Posterior cingulate gyrus (tissue), 11 donors: ENCODE measurements at regions not wholly inside any gene's neighbourhood (a gene's known extent, or its start where the extent isn't known, plus 50 kb on each side); places are given as distances from the start of the nearest gene placed in this dataset.

Experiments used
- DNase-seq, 10 donors: peaks; one replicate each; pipeline versions ENCODE4 v3.0.0 to v3.0.0-alpha.2; 2020 to 2021; ENCODE audit warnings: mixed read lengths in 3 of 10
- intact Hi-C: fragments of 100-400 bp; cut with DNase I; formaldehyde crosslinking; loops from one replicate; pipeline ENCODE4 v1.15.1; 2023

GRCh38 chr3:178396318-178396717, 139.9 kb upstream of the KCNMB2 start:
- no peak for DNase-seq
- intact Hi-C loops = no loop called here

- intact Hi-C loops = no loop called here
- no peak for DNase-seq
Measured at GRCh38 chr3:178397202-178397601, 139.0 kb upstream of the KCNMB2 start.

- intact Hi-C loops = no loop called here
- no peak for DNase-seq
Measured at GRCh38 chr3:178397836-178398235, 138.4 kb upstream of the KCNMB2 start.

GRCh38 chr3:178404961-178405360, 131.3 kb upstream of the KCNMB2 start:
- no peak for DNase-seq
- intact Hi-C loops = no loop called here

- no peak for DNase-seq
- intact Hi-C loops = no loop called here
Measured at GRCh38 chr3:178405531-178405930, 130.7 kb upstream of the KCNMB2 start.

GRCh38 chr3:178406206-178406605, 130.0 kb upstream of the KCNMB2 start:
- intact Hi-C loops = no loop called here
- no peak for DNase-seq

- intact Hi-C loops = no loop called here
- no peak for DNase-seq
Measured at GRCh38 chr3:178415384-178415783, 120.9 kb upstream of the KCNMB2 start.

- DNase-seq = no peak
- intact Hi-C loops = no loop called here
Measured at GRCh38 chr3:178417736-178418135, 118.5 kb upstream of the KCNMB2 start.

- intact Hi-C loops = no loop called here
Measured at GRCh38 chr3:178419071-178419470, 117.2 kb upstream of the KCNMB2 start.

GRCh38 chr3:178420033-178420432, 116.2 kb upstream of the KCNMB2 start:
- DNase-seq = no peak
- intact Hi-C loops = no loop called here

More at GRCh38 chr3:178419071-178419470, 117.2 kb upstream of the KCNMB2 start:
- DNase-seq = no peak

- intact Hi-C loops = no loop called here
- DNase-seq = no peak
Measured at GRCh38 chr3:178421069-178421468, 115.2 kb upstream of the KCNMB2 start.

GRCh38 chr3:178422406-178422805, 113.8 kb upstream of the KCNMB2 start:
- intact Hi-C loops = no loop called here
- no peak for DNase-seq

- intact Hi-C loops = no loop called here
- DNase-seq = no peak
Measured at GRCh38 chr3:178428037-178428436, 108.2 kb upstream of the KCNMB2 start.

- intact Hi-C loops = loop anchor here (10.0 kb wide), 1 partner anchor 880 kb away; no protein-coding TSS in a partner anchor
- DNase-seq = no peak
Measured at GRCh38 chr3:178434206-178434805, 101.9 kb upstream of the KCNMB2 start.

GRCh38 chr3:178435575-178435974, 100.7 kb upstream of the KCNMB2 start:
- intact Hi-C loops = loop anchor here (10.0 kb wide), 1 partner anchor 879 kb away; no protein-coding TSS in a partner anchor
- DNase-seq = no peak

GRCh38 chr3:178436773-178437172, 99.5 kb upstream of the KCNMB2 start:
- intact Hi-C loops = loop anchor here (1.0 to 10.0 kb wide), 2 partner anchors 530 to 878 kb away; no protein-coding TSS in a partner anchor
- DNase-seq = no peak

- DNase-seq = no peak
- intact Hi-C loops = loop anchor here (1.0 to 10.0 kb wide), 2 partner anchors 529 to 878 kb away; no protein-coding TSS in a partner anchor
Measured at GRCh38 chr3:178437236-178437635, 99.0 kb upstream of the KCNMB2 start.

- intact Hi-C loops = loop anchor here (10.0 kb wide), 1 partner anchor 875 kb away; no protein-coding TSS in a partner anchor
- no peak for DNase-seq
Measured at GRCh38 chr3:178439504-178439903, 96.7 kb upstream of the KCNMB2 start.

GRCh38 chr3:178440043-178440442, 96.2 kb upstream of the KCNMB2 start:
- DNase-seq = no peak
- intact Hi-C loops = no loop called here

GRCh38 chr3:178443634-178444033, 92.6 kb upstream of the KCNMB2 start:
- DNase-seq = no peak
- intact Hi-C loops = no loop called here

GRCh38 chr3:178445139-178445538, 91.1 kb upstream of the KCNMB2 start:
- intact Hi-C loops = no loop called here
- no peak for DNase-seq

- DNase-seq = no peak
- intact Hi-C loops = no loop called here
Measured at GRCh38 chr3:178446059-178446458, 90.2 kb upstream of the KCNMB2 start.

GRCh38 chr3:178450476-178450875, 85.8 kb upstream of the KCNMB2 start:
- DNase-seq = no peak

More at GRCh38 chr3:178450476-178450875, 85.8 kb upstream of the KCNMB2 start:
- intact Hi-C loops = no loop called here
